SKM-1 (cell line): ENCODE measurements at regions not wholly inside any gene's neighbourhood (a gene's known extent, or its start where the extent isn't known, plus 50 kb on each side); places are given as distances from the start of the nearest gene placed in this dataset.

Source experiments
- DNase-seq: peaks from one replicate; lab custom pipeline; 2025; ENCODE audit not compliant: unreplicated experiment; lab: John Stamatoyannopoulos, UW

GRCh38 chr7:144995495-144995894 lies 159.6 kb upstream of the TPK1 start:
- no peak for DNase-seq

GRCh38 chr7:144991041-144991440 lies 155.2 kb upstream of the TPK1 start:
- DNase-seq: no peak

DNA sequence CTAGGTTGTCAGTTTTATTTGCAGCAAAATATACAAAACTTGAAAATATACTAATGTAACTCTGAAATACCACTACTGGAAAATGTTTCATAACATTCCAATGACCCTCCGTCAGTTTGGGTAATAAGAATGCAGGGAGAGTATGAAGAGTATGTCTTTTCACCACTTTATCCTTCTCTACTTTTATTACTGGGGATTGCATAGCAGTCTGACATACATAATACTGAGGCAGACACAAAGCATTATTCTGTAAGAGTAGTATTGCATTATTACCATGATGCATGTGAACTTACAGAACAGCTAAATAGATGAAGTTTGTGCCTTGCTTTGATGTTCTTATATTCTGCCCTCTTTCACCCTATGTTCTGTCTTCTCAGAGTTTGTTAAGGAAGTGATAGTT lies 151.8 kb upstream of the TPK1 start:
- no peak for DNase-seq

GRCh38 chr7:144982133-144982532 lies 146.3 kb upstream of the TPK1 start:
- no peak for DNase-seq

DNA sequence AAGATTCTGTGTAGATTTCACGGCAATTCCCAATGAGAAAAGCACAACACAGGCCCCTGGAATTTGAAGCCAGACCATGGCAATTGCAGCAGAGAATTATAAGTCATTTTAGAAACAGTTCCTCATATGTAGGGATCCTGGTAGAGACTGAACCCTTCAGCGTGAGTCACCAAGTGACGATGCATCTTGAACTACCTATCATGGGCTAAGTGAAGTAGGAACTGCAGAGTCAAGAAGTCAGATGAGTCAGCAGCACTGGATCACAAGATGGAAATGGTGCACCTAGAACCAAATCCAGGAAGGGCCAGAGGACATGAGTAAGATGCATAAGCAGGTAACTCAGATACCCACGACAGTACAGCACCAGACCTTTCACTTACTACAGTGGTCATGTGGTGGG lies 140.0 kb upstream of the TPK1 start:
- DNase-seq: no peak

DNA sequence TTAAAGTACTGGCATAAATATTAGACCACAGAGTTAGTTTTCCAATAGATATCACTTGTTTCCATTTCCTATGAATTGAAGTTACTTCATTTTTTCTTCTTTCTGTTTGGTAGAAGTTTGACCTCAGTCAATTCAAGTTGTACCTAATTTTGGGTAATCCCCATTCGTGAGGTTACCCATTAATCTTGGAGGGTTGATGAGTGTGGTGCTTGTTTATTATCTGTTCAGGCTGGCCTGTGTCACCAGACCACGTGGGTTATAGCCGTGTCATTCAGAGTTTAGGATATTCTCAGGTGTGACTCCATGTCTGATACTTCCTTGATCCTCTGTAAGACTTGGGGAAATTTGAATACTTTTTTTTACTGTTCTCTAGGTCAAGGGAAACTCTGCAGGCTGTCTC lies 133.9 kb upstream of the TPK1 start:
- no peak for DNase-seq

DNA sequence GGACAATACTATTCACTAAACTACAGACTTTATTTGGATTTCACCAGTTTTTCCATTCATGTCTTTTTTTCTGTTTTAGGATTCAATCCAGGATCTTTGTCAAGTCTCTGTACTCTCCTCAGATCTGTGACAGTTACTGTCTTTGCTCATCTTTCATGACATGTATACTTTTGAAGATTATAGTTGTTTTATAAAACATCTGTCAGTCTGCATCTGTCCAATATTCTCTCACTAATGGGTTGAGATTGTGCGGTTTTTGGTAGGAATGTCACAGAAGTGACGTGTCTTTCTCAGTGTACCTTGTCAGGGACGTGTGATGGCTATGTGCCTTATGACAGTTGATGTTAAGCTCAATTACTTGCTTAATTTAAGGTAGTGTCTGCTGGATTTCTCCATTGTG lies 124.9 kb upstream of the TPK1 start:
- no peak for DNase-seq

- no peak for DNase-seq
Measured at GRCh38 chr7:144957998-144958397, 122.1 kb upstream of the TPK1 start.

DNA sequence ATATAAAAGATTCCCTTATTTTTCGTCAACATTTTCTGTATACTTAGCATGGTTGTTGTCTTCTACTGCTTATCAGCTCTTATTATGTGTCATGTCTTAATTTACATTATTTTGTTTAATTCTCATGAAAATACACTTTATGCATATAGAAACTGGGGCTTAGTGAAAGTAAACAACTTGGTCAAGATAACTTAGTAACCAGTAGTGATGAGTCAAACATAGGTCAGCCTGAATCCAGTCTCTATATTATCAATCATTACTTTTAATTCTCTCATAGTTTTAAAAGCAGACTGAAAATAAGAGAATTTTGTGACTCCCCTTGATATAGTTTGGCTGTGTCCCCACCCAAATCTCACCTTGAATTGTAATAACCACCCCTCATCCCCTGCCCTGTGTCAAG lies 119.6 kb upstream of the TPK1 start:
- DNase-seq: no peak

- DNase-seq: no peak
Measured at GRCh38 chr7:144941127-144941526, 105.3 kb upstream of the TPK1 start.

GRCh38 chr7:144937199-144937598 lies 101.3 kb upstream of the TPK1 start:
- no peak for DNase-seq

DNA sequence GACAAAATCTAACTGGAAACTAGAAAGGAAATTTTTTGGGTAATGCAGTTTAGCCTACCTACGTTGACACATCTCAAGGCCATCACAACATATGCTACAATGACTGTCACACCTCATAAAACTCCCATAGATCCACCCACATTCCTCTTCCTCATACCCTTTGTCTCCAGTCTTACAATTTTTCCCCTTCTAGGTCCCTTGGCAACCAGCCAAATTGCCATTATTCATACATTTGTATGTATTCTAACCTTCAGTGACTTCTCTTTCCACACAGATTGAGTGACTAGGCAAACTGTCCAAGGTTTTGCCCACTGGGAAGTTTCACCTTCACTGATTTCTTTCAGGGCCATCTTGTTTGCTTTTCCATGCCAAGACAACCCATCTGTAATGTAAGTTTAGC lies 100.5 kb upstream of the TPK1 start:
- no peak for DNase-seq

DNA sequence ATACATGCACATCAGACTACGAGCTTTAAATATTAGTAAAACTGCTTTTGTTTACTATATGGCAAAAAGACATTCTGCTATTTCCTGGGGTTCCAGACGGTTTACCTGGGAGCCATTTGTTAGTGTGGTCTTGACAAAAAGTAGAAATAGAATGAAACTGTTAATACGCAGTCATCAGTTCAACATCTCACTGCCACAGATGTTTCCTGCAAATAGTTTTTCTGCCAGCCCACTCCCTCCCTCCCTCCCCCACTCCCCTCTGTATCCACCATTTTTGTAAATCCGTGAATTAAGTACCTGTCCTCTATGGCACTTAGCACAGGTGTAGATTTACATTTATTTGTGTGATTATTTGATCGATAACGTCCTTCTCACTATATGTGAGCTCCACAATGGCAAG lies 74.6 kb upstream of the TPK1 start:
- no peak for DNase-seq

- DNase-seq: no peak
Measured at GRCh38 chr7:144908943-144909556, 73.2 kb upstream of the TPK1 start.

GRCh38 chr7:144908324-144908723 lies 72.5 kb upstream of the TPK1 start:
- DNase-seq: no peak

- no peak for DNase-seq
Measured at GRCh38 chr7:144907577-144907976, 71.7 kb upstream of the TPK1 start.

GRCh38 chr7:144903201-144903600 lies 67.3 kb upstream of the TPK1 start:
- no peak for DNase-seq

GRCh38 chr7:144892761-144893160 lies 56.9 kb upstream of the TPK1 start:
- no peak for DNase-seq
